HepG2 (cell line): ENCODE measurements at regions not wholly inside any gene's neighbourhood (a gene's known extent, or its start where the extent isn't known, plus 50 kb on each side); places are given as distances from the start of the nearest gene placed in this dataset.
A peak's percentile ranks its signal among the peaks of the same experiment; 100 is the strongest.

ENCODE experiments used
- DZIP1 ChIP-seq: sonication (generic); formaldehyde crosslinking; IDR thresholded peaks from 2 replicates; pipeline ENCODE4 v1.5.0; 2020; ENCODE audit warnings: mild to moderate bottlenecking, missing genetic modification reagents
- FOXP4 ChIP-seq: sonication (generic); formaldehyde crosslinking; IDR thresholded peaks from 2 replicates; pipeline ENCODE4 v1.4.0; 2020; ENCODE audit warnings: missing genetic modification reagents
- GABPB1 ChIP-seq: IDR thresholded peaks from 2 replicates; pipeline ENCODE4 v1.6.1; 2016; ENCODE audit warnings: mild to moderate bottlenecking, missing genetic modification reagents, moderate library complexity, missing compliant biosample characterization
- GFI1 ChIP-seq: sonication (generic); formaldehyde crosslinking; IDR thresholded peaks from 2 replicates; pipeline ENCODE4 v1.5.0; 2020; ENCODE audit warnings: missing genetic modification reagents, mild to moderate bottlenecking, borderline replicate concordance
- HMGXB4 ChIP-seq, 2 experiments: sonication (generic) in 1 of 2; formaldehyde crosslinking in 1 of 2; IDR thresholded peaks; 2 replicates each; pipeline versions ENCODE4 v1.4.0 to v1.6.1; 2018 to 2020; ENCODE audit warnings: missing genetic modification reagents in 2 of 2, borderline replicate concordance in 1 of 2, low read depth in 1 of 2, mild to moderate bottlenecking in 1 of 2, missing biosample characterization in 1 of 2
- HNRNPUL1 ChIP-seq: fragments of 200-400 bp; formaldehyde crosslinking; IDR thresholded peaks from 2 replicates; pipeline ENCODE4 v1.6.1; 2017; ENCODE audit warnings: low read depth, mild to moderate bottlenecking, low read length, moderate library complexity
- IKZF1 ChIP-seq: fragments of 450-650 bp; IDR thresholded peaks from 2 replicates; pipeline ENCODE4 v1.7.1; 2016
- KDM2A ChIP-seq: sonication (generic); formaldehyde crosslinking; IDR thresholded peaks from 2 replicates; pipeline ENCODE4 v1.4.0; 2020; ENCODE audit warnings: low read depth, missing genetic modification reagents, borderline replicate concordance
- MBNL3 ChIP-seq: fragments of 250-450 bp; sonication (Bioruptor Pico); conservative IDR thresholded peaks from 2 replicates; pipeline ENCODE4 v1.8.0; 2022; ENCODE audit warnings: mild to moderate bottlenecking, inconsistent platforms
- NCOR1 ChIP-seq: fragments of 200-600 bp; sonication (generic); IDR thresholded peaks from 2 replicates; pipeline ENCODE4 v1.7.0; 2017; ENCODE audit warnings: antibody characterized with exemption, low read length, borderline replicate concordance
- PAXIP1 ChIP-seq: sonication (generic); formaldehyde crosslinking; conservative IDR thresholded peaks from 2 replicates; pipeline ENCODE4 v1.4.0; 2020; ENCODE audit warnings: mild to moderate bottlenecking, missing genetic modification reagents, moderate library complexity
- PITX1 ChIP-seq: sonication (generic); formaldehyde crosslinking; IDR thresholded peaks from 2 replicates; pipeline ENCODE4 v1.5.1; 2020; ENCODE audit warnings: mild to moderate bottlenecking, missing genetic modification reagents
- PPARG ChIP-seq: conservative IDR thresholded peaks from 2 replicates; pipeline ENCODE4 v1.6.1; 2016; ENCODE audit warnings: missing biosample characterization, missing genetic modification reagents
- SOX6 ChIP-seq, 2 experiments: fragments of 450-650 bp in 1 of 2; sonication (generic) in 1 of 2; formaldehyde crosslinking in 1 of 2; IDR thresholded peaks; 2 replicates each; pipeline versions ENCODE4 v1.4.0 to v1.6.1; 2017 to 2020; ENCODE audit warnings: antibody characterized with exemption in 1 of 2, mild to moderate bottlenecking in 1 of 2, missing genetic modification reagents in 1 of 2
- TBX2 ChIP-seq: sonication (generic); formaldehyde crosslinking; IDR thresholded peaks from 2 replicates; pipeline ENCODE4 v1.5.0; 2020; ENCODE audit warnings: missing genetic modification reagents, mild to moderate bottlenecking, borderline replicate concordance
- ZFYVE20 ChIP-seq: sonication (generic); formaldehyde crosslinking; IDR thresholded peaks from 2 replicates; pipeline ENCODE4 v1.8.0; 2023; ENCODE audit warnings: low read depth, mild to moderate bottlenecking, moderate library complexity, missing genetic modification reagents, borderline replicate concordance
- ZNF567 ChIP-seq: sonication (generic); formaldehyde crosslinking; IDR thresholded peaks from 2 replicates; pipeline ENCODE4 v1.8.1; 2023; ENCODE audit warnings: mild to moderate bottlenecking, missing genetic modification reagents, borderline replicate concordance
- ZNF615 ChIP-seq: sonication (generic); formaldehyde crosslinking; IDR thresholded peaks from 2 replicates; pipeline ENCODE4 v1.5.0; 2020; ENCODE audit warnings: mild to moderate bottlenecking, missing genetic modification reagents, borderline replicate concordance
- ZSCAN22 ChIP-seq: sonication (generic); formaldehyde crosslinking; IDR thresholded peaks from 2 replicates; pipeline ENCODE4 v1.4.0; 2020; ENCODE audit warnings: mild to moderate bottlenecking, missing genetic modification reagents

GRCh38 chr10:91162495-91163268, 57.8 kb upstream of the PCGF5 start (continued):
- TF ChIP-seq PITX1 (no peak), FOXP4 (CRISPR knock-in tag) (no peak), PPARG (CRISPR knock-in tag) (no peak), ZSCAN22 (CRISPR knock-in tag) (no peak), NCOR1 (no peak), ZFYVE20 (CRISPR knock-in tag) (no peak), IKZF1 (no peak), SOX6 (IDR thresholded peaks at IDR 0.05) (no peak), SOX6 (CRISPR knock-in tag; IDR thresholded peaks at IDR 0.05) (no peak), HNRNPUL1 (no peak), PAXIP1 (no peak), TBX2 (CRISPR knock-in tag) (no peak), HMGXB4 (CRISPR knock-in tag; IDR thresholded peaks at IDR 0.05; ENCODE audit: borderline replicate concordance in 1 of 2, low read depth in 1 of 2) (no peak), MBNL3 (CRISPR knock-in tag) (no peak), ZNF567 (CRISPR knock-in tag) (no peak), GFI1 (CRISPR knock-in tag) (no peak; the same call in 1 of the 2 replicates), KDM2A (CRISPR knock-in tag) (peak; percentile 23; the same call in 1 of the 2 replicates), DZIP1 (CRISPR knock-in tag) (no peak), ZNF615 (CRISPR knock-in tag) (no peak), GABPB1 (CRISPR knock-in tag) (peak; percentile 32; the same call in 1 of the 2 replicates)
